GM19395 (cell line): ENCODE measurements at regions not wholly inside any gene's neighbourhood (a gene's known extent, or its start where the extent isn't known, plus 50 kb on each side); places are given as distances from the start of the nearest gene placed in this dataset.

Source experiments
- ATAC-seq: cut with Tn5 transposase; IDR thresholded peaks from one replicate; pipeline ENCODE4 v1.9.1; 2021; ENCODE audit warnings: mild to moderate bottlenecking, moderate library complexity; ENCODE audit not compliant: unreplicated experiment

GRCh38 chr20:40329321-40329720 is 359.7 kb downstream of the MAFB start:
- ATAC-seq, result no peak

GRCh38 chr20:40326784-40327183 is 362.3 kb downstream of the MAFB start:
- ATAC-seq, result no peak

- ATAC-seq, result no peak
Measured at GRCh38 chr20:40325006-40325568, 363.9 kb downstream of the MAFB start.

- no peak for ATAC-seq
Measured at GRCh38 chr20:40323361-40323794, 365.7 kb downstream of the MAFB start.

- ATAC-seq, result no peak
Measured at GRCh38 chr20:40322941-40323340, 366.1 kb downstream of the MAFB start.

GRCh38 chr20:40320517-40321011 is 368.5 kb downstream of the MAFB start:
- ATAC-seq, result no peak

- ATAC-seq, result no peak
Measured at GRCh38 chr20:40319741-40320516, 369.1 kb downstream of the MAFB start.

GRCh38 chr20:40319056-40319455 is 370.0 kb downstream of the MAFB start:
- no peak for ATAC-seq

- no peak for ATAC-seq
Measured at GRCh38 chr20:40317156-40317790, 371.8 kb downstream of the MAFB start.

GRCh38 chr20:40314278-40314677 is 374.8 kb downstream of the MAFB start:
- ATAC-seq, result no peak

GRCh38 chr20:40313730-40314129 is 375.3 kb downstream of the MAFB start:
- no peak for ATAC-seq

GRCh38 chr20:40309731-40310130 is 379.3 kb downstream of the MAFB start:
- ATAC-seq, result no peak

- no peak for ATAC-seq
Measured at GRCh38 chr20:40307997-40308396, 381.0 kb downstream of the MAFB start.

- no peak for ATAC-seq
Measured at GRCh38 chr20:40307268-40307667, 381.8 kb downstream of the MAFB start.

GRCh38 chr20:40305303-40305702 is 383.7 kb downstream of the MAFB start:
- no peak for ATAC-seq

GRCh38 chr20:40304119-40304613 is 384.9 kb downstream of the MAFB start:
- no peak for ATAC-seq

GRCh38 chr20:40294747-40295146 is 394.3 kb downstream of the MAFB start:
- ATAC-seq, result no peak

GRCh38 chr20:40294175-40294574 is 394.9 kb downstream of the MAFB start:
- no peak for ATAC-seq

GRCh38 chr20:40293740-40294139 is 395.3 kb downstream of the MAFB start:
- no peak for ATAC-seq

- ATAC-seq, result no peak
Measured at GRCh38 chr20:40291493-40292135, 397.4 kb downstream of the MAFB start.

GRCh38 chr20:40287683-40288082 is 401.4 kb downstream of the MAFB start:
- ATAC-seq, result no peak
